ENCODE measurements at regions not wholly inside any gene's neighbourhood (a gene's known extent, or its start where the extent isn't known, plus 50 kb on each side); places are given as distances from the start of the nearest gene placed in this dataset.

DNA sequence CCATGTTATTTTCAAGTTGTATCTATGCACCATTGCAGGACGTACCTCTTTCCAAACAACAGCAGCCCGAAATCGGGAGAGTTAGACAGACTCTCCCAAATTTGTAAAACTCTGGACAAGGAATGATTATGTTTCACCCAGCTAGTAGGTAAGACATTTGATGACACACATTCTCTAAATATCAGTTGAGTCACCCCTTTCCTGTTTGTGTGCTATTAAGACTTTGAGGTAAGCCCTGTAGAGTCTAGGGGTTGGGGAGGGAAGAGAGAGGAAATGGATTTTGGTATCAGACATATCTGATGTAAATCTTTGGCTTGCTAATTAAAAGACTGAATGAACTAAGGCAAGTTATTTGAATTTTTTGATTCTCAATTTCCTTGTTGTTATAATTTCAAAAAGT is 999.0 kb downstream of the TUSC7 start:
- TF ChIP-seq, protein P1, sequence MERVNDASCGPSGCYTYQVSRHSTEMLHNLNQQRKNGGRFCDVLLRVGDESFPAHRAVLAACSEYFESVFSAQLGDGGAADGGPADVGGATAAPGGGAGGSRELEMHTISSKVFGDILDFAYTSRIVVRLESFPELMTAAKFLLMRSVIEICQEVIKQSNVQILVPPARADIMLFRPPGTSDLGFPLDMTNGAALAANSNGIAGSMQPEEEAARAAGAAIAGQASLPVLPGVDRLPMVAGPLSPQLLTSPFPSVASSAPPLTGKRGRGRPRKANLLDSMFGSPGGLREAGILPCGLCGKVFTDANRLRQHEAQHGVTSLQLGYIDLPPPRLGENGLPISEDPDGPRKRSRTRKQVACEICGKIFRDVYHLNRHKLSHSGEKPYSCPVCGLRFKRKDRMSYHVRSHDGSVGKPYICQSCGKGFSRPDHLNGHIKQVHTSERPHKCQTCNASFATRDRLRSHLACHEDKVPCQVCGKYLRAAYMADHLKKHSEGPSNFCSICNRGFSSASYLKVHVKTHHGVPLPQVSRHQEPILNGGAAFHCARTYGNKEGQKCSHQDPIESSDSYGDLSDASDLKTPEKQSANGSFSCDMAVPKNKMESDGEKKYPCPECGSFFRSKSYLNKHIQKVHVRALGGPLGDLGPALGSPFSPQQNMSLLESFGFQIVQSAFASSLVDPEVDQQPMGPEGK (CRISPR knock-in tag; IDR thresholded peaks at IDR 0.05; ENCODE audit: borderline replicate concordance), result no peak
- TF ChIP-seq, protein P2, sequence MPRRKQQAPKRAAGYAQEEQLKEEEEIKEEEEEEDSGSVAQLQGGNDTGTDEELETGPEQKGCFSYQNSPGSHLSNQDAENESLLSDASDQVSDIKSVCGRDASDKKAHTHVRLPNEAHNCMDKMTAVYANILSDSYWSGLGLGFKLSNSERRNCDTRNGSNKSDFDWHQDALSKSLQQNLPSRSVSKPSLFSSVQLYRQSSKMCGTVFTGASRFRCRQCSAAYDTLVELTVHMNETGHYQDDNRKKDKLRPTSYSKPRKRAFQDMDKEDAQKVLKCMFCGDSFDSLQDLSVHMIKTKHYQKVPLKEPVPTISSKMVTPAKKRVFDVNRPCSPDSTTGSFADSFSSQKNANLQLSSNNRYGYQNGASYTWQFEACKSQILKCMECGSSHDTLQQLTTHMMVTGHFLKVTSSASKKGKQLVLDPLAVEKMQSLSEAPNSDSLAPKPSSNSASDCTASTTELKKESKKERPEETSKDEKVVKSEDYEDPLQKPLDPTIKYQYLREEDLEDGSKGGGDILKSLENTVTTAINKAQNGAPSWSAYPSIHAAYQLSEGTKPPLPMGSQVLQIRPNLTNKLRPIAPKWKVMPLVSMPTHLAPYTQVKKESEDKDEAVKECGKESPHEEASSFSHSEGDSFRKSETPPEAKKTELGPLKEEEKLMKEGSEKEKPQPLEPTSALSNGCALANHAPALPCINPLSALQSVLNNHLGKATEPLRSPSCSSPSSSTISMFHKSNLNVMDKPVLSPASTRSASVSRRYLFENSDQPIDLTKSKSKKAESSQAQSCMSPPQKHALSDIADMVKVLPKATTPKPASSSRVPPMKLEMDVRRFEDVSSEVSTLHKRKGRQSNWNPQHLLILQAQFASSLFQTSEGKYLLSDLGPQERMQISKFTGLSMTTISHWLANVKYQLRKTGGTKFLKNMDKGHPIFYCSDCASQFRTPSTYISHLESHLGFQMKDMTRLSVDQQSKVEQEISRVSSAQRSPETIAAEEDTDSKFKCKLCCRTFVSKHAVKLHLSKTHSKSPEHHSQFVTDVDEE (CRISPR knock-in tag; IDR thresholded peaks at IDR 0.05), result no peak
- TF ChIP-seq ZFP30 (CRISPR knock-in tag; IDR thresholded peaks at IDR 0.05), result no peak
- no peak for TF ChIP-seq TOX (CRISPR knock-in tag; IDR thresholded peaks at IDR 0.05; ENCODE audit: borderline replicate concordance)
- no peak for TF ChIP-seq BACH2 (CRISPR knock-in tag; IDR thresholded peaks at IDR 0.05; ENCODE audit: borderline replicate concordance)
- TF ChIP-seq OSR1 (CRISPR knock-in tag; IDR thresholded peaks at IDR 0.05), result no peak
- ATAC-seq, result no peak

DNA sequence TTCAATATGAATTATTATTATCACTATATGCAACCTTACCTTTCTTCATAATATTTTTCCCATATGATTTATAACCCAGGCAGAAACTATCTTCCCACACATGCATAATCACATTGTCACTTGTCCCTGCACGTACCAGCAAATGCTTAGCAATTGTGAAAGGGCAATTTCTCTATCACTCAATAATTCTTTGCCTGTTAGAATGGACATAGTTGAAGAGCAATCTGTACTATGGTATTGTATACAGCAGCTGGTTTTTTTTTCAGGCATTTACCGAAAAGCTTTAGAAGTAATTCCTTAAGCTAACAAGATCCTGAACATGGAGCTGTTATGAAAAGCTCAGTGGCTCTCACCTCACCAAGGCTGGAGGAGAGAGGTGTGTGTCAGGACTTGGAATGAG is 999.5 kb downstream of the TUSC7 start:
- ATAC-seq, result no peak

DNA sequence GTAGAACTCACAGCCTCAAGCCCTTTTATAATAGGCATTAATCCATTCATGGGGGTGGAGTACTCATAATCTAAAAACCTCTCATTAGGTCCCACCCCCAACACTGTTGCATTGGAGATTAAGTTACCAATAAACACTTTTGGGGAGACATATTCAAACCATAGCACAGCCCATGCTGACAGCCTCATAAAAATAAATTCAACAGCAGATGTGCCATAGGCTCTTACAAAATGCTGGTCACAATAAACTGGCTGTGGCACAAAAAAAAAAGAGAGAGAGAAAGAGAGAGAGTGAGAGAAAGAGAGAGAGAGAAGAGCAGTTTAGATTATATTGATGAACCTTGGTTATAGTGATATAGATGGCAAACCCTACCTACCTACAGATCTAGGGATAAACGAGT is 1000.9 kb downstream of the TUSC7 start:
- ATAC-seq, result no peak

More for the DNA sequence above, 999.5 kb downstream of the TUSC7 start:
- TF ChIP-seq, protein P3, sequence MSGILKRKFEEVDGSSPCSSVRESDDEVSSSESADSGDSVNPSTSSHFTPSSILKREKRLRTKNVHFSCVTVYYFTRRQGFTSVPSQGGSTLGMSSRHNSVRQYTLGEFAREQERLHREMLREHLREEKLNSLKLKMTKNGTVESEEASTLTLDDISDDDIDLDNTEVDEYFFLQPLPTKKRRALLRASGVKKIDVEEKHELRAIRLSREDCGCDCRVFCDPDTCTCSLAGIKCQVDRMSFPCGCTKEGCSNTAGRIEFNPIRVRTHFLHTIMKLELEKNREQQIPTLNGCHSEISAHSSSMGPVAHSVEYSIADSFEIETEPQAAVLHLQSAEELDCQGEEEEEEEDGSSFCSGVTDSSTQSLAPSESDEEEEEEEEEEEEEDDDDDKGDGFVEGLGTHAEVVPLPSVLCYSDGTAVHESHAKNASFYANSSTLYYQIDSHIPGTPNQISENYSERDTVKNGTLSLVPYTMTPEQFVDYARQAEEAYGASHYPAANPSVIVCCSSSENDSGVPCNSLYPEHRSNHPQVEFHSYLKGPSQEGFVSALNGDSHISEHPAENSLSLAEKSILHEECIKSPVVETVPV (CRISPR knock-in tag; IDR thresholded peaks at IDR 0.05), result no peak
- TF ChIP-seq ZNF70 (CRISPR knock-in tag; IDR thresholded peaks at IDR 0.05) (no peak), TOX (CRISPR knock-in tag; IDR thresholded peaks at IDR 0.05; ENCODE audit: borderline replicate concordance) (no peak), ARNTL (CRISPR knock-in tag; IDR thresholded peaks at IDR 0.05; ENCODE audit: borderline replicate concordance, low read depth) (no peak)

DNA sequence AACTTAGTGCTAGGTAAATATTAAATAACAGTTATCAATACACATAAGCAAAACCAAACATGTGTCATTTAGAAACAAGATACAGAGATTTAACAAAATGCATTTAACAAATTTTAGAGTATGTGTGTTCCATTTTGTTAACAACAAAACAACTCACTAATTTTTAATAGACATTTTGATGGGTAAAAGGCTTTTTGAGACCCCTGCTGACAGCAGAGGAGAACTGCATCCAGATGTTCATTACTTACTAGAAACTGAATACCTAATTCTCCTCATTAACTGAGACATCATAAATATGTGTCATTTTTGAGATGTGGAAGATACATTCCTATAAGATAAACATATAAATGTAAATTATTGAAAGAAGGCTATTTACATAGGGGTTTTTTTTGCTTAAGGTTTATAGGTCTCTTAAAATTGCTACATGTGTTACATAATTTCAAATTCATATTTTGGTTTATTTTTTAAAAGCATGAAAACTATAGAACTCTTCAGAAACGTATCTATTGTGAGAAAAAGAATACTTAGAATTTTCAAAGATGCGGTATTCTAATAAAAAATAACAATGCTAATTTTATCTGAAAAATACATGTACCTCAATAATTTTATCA is 1009.8 kb downstream of the TUSC7 start:
- no peak for ATAC-seq
- no peak for TF ChIP-seq OSR1 (CRISPR knock-in tag; IDR thresholded peaks at IDR 0.05)
- TF ChIP-seq ZFP30 (CRISPR knock-in tag; IDR thresholded peaks at IDR 0.05), result no peak
- no peak for TF ChIP-seq ARNTL (CRISPR knock-in tag; IDR thresholded peaks at IDR 0.05; ENCODE audit: borderline replicate concordance, low read depth)
- TF ChIP-seq ZNF565 (CRISPR knock-in tag; conservative IDR thresholded peaks at IDR 0.05; ENCODE audit: low read depth), result no peak
- TF ChIP-seq ZNF8 (CRISPR knock-in tag; IDR thresholded peaks at IDR 0.05), result no peak

More for the DNA sequence above, 1000.9 kb downstream of the TUSC7 start:
- no peak for TF ChIP-seq PPARA (CRISPR knock-in tag; IDR thresholded peaks at IDR 0.05; ENCODE audit: borderline replicate concordance)
- no peak for TF ChIP-seq ZNF8 (CRISPR knock-in tag; IDR thresholded peaks at IDR 0.05)
- TF ChIP-seq SNAI2 (CRISPR knock-in tag; IDR thresholded peaks at IDR 0.05), result no peak
- no peak for TF ChIP-seq ZFP3 (CRISPR knock-in tag; IDR thresholded peaks at IDR 0.05)
- no peak for TF ChIP-seq ZFP30 (CRISPR knock-in tag; IDR thresholded peaks at IDR 0.05)
- TF ChIP-seq, protein P4, sequence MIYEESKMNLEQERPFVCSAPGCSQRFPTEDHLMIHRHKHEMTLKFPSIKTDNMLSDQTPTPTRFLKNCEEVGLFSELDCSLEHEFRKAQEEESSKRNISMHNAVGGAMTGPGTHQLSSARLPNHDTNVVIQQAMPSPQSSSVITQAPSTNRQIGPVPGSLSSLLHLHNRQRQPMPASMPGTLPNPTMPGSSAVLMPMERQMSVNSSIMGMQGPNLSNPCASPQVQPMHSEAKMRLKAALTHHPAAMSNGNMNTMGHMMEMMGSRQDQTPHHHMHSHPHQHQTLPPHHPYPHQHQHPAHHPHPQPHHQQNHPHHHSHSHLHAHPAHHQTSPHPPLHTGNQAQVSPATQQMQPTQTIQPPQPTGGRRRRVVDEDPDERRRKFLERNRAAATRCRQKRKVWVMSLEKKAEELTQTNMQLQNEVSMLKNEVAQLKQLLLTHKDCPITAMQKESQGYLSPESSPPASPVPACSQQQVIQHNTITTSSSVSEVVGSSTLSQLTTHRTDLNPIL (CRISPR knock-in tag; IDR thresholded peaks at IDR 0.05; ENCODE audit: low read depth), result no peak
- no peak for TF ChIP-seq ZNF565 (CRISPR knock-in tag; conservative IDR thresholded peaks at IDR 0.05; ENCODE audit: low read depth)
- TF ChIP-seq CSDC2 (CRISPR knock-in tag; IDR thresholded peaks at IDR 0.05), result no peak
- TF ChIP-seq ZNF70 (CRISPR knock-in tag; IDR thresholded peaks at IDR 0.05), result no peak
- no peak for TF ChIP-seq TCF4 (CRISPR knock-in tag; IDR thresholded peaks at IDR 0.05; ENCODE audit: borderline replicate concordance)

DNA sequence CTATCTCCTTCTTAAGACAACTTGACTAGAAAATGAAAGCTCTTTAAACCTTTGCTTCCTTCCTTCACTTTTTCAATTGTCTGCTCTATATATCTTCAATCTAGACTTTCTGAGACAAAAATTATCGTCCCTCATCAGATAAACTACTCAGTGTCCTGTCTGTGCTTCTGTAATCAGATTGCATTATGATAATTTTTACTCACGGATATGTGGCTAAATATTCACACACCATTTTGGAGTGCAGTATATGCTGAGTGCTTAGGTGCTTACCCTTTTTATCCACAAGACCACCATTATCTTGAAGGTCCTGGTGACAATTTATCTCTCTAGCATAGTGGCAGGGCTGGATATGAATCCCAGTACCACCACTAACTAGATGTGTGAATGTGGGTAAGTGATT is 1012.3 kb downstream of the TUSC7 start:
- TF ChIP-seq, protein P2 (CRISPR knock-in tag; IDR thresholded peaks at IDR 0.05), result 0 out of 2 replicates have a peak, but pooled peaks have one; percentile 12
- no peak for TF ChIP-seq PPARA (CRISPR knock-in tag; IDR thresholded peaks at IDR 0.05; ENCODE audit: borderline replicate concordance)

More for the DNA sequence above, 1012.3 kb downstream of the TUSC7 start:
- no peak for ATAC-seq

All from SK-N-SH treated with all-trans-retinoic acid at 6 μM for 48 hours (cell line).